ENCODE measurements at regions not wholly inside any gene's neighbourhood (a gene's known extent, or its start where the extent isn't known, plus 50 kb on each side); places are given as distances from the start of the nearest gene placed in this dataset.

- Histone ChIP-seq H3K79me2 (ENCODE audit: control insufficient read depth, insufficient read depth, low read length) (no peaks in the 10 kb centered on the region), H3K9ac (replicated peaks; ENCODE audit: extremely low read depth, insufficient read depth, low read length) (no peak overlapping the region), H3K9me3 (replicated peaks; ENCODE audit: control insufficient read depth, insufficient read depth, low read length) (peaks cover 2% of the 10 kb centered on the region), H2AFZ (ENCODE audit: low read depth, low read length) (no peak overlapping the region), H3K27ac (ENCODE audit: insufficient read depth, low read depth, low read length) (no peak overlapping the region), H3K9me1 (replicated peaks; ENCODE audit: control insufficient read depth, extremely low read depth, insufficient read depth, low read length) (no peaks in the 10 kb centered on the region), H4K20me1 (replicated peaks; ENCODE audit: control insufficient read depth, extremely low read depth, insufficient read depth, low read length) (no peaks in the 10 kb centered on the region), H3K4me2 (ENCODE audit: insufficient read depth, low read length) (no peak overlapping the region), H3K27me3 (ENCODE audit: control insufficient read depth in 2 of 2, insufficient read depth in 2 of 2, low read length in 2 of 2) (no peaks in the 10 kb centered on the region), H3K4me1 (ENCODE audit: control insufficient read depth, extremely low read depth, insufficient read depth, low read length) (no peaks in the 10 kb centered on the region), H3K4me3 (replicated peaks in 1 of 3; ENCODE audit: insufficient read depth in 1 of 3, low read depth in 1 of 3, low read length in 3 of 3) (no peak overlapping the region), H3K36me3 (ENCODE audit: control insufficient read depth in 2 of 2, extremely low read depth in 1 of 2, insufficient read depth in 2 of 2, low read length in 2 of 2) (no peaks in the 10 kb centered on the region)
- TF ChIP-seq POLR2AphosphoS5 (IDR thresholded peaks at IDR 0.05; ENCODE audit: insufficient read depth, low read depth, low read length): no peak
- no peak for TF ChIP-seq FOS (IDR thresholded peaks at IDR 0.05; ENCODE audit: borderline replicate concordance, insufficient read depth, low read length)
- no peak for TF ChIP-seq GATA2 (IDR thresholded peaks at IDR 0.05; ENCODE audit: insufficient read depth, insufficient read length, low read depth, low read length)
- no peak for TF ChIP-seq EZH2 (IDR thresholded peaks at IDR 0.05; ENCODE audit: borderline replicate concordance, low read depth, low read length, severe bottlenecking)
- no peak for TF ChIP-seq MAX (IDR thresholded peaks at IDR 0.05; ENCODE audit: insufficient read depth, insufficient read length)
- TF ChIP-seq CTCF (IDR thresholded peaks at IDR 0.05; ENCODE audit: extremely low read depth in 1 of 2, insufficient read depth in 1 of 2, low read depth in 1 of 2, low read length in 2 of 2): no peak
- TF ChIP-seq POLR2A (IDR thresholded peaks at IDR 0.05; ENCODE audit: low read depth, low read length): no peak
- TF ChIP-seq MYC (IDR thresholded peaks at IDR 0.05; ENCODE audit: low read depth, low read length): no peak
- no peak for TF ChIP-seq JUN (IDR thresholded peaks at IDR 0.05; ENCODE audit: borderline replicate concordance, insufficient read depth, insufficient read length, low read depth)
- no TSS peak for BruUV-seq (replicated peaks)
- DNase-seq (ENCODE audit: low read depth, low spot score) (no peak), FAIRE-seq (no peak)
- ChIA-PET CTCF (no interaction called here), POLR2A (no interaction called here)
- intact Hi-C loops (cut with micrococcal nuclease) (no loop called here), dilution Hi-C loops (cut with MboI; ENCODE audit: extremely low pct_ligation_motif_present, low sequenced_read_pairs) (no loop called here)
Observed at GRCh38 chr4:45568694-45569093, 555.2 kb downstream of the GABRG1 start.

All from endothelial cell of umbilical vein (primary cell).